ENCODE measurements at regions not wholly inside any gene's neighbourhood (a gene's known extent, or its start where the extent isn't known, plus 50 kb on each side); places are given as distances from the start of the nearest gene placed in this dataset.

DNA sequence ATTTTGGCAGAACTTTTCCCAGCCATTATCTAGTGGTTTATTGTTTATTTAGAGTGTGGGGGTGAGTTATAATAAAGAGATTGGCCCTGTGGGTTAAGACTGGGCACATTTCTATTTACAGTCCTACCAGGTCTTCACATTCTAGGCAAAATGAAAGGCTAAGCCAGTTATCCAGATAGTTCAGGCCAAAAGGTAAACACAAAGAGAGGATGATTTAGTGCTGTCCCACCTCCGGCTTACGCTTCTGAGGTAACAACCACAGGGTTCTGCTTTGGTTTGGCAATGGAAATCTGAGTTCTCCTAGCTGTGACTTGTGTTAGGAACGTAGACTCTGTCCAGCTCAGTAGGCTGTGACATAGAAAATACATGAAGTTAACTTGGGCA is 50.3 kb upstream of the PTPRK start:
- peak; percentile 72 for DNase-seq (ENCODE audit: low read depth)
- in situ Hi-C loops (cut with HindIII; ENCODE audit: low pct_unique_long_range_greater_than_20kb, low sequenced_read_pairs): no loop called here

DNA sequence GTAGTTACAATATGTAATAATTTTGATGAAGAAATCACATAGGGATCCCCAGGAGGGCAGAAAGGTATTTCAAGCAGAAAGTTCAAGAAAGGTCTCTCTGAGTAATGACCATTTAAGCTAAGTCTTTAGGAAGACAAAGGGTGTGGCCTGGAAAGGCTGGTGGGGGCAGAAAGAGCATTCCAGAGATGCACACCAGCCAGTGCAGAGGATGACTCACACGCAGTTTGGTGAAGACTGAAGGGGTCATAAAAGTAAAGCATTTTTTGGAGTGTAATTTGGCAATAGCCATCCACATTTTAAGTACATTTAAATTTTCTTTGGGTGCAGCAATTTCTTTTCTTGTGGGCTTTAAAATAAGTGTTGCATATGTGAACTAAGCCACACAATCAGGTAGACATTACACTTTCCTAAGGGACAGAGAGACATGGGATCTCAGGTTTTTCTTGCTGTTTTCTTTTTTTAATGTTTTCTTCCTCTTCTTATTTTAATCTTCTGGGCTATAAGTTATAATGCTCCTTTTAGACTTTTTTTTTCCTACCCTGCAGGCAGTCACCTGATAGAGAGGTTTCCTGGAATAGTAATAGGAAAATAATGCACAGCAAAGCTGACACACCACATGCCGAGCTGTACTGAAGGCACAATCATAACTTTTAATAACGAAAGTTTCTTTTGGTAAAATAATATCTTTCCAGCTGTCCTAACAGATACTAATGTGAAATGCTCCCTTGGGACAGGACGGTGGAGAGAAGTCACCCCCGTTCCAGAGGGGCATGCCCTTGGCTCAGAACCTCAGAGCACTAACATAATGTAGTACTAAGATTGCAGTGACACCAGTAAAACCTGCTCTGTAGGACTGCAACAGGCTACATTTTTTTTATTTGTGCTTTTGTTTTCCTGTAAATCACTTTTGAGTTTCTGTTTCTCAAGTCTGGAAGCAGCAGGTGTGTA is 49.6 kb upstream of the PTPRK start:
- DNase-seq (ENCODE audit: low read depth): peak; percentile 72
- in situ Hi-C loops (cut with HindIII; ENCODE audit: low pct_unique_long_range_greater_than_20kb, low sequenced_read_pairs): no loop called here
